GM04503 (cell line): ENCODE measurements at regions not wholly inside any gene's neighbourhood (a gene's known extent, or its start where the extent isn't known, plus 50 kb on each side); places are given as distances from the start of the nearest gene placed in this dataset.
A peak's percentile ranks its signal among the peaks of the same experiment; 100 is the strongest.

Source experiments
- DNase-seq: peaks from one replicate; pipeline ENCODE4 v3.0.0-alpha.2; 2012; ENCODE audit warnings: low read depth

DNA sequence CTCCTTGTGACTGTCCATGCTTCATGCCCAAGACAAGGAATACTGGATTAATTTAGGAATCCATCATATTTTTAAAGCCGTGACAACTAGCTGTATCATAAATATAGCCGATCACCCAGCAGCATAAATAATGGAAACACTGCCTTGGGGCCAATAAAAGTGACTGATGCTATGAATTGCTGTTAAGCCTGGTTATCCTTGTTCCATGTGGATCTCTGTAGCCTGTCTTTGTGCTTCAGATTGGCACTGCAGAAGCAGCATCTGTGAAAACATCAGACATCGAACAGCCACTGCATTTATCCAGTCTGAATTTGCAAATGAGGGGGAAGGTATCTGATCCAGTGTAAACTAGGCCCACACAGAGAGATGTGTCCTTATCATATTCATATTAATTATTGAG, 1181.8 kb downstream of the SORCS1 start:
- DNase-seq: no peak

DNA sequence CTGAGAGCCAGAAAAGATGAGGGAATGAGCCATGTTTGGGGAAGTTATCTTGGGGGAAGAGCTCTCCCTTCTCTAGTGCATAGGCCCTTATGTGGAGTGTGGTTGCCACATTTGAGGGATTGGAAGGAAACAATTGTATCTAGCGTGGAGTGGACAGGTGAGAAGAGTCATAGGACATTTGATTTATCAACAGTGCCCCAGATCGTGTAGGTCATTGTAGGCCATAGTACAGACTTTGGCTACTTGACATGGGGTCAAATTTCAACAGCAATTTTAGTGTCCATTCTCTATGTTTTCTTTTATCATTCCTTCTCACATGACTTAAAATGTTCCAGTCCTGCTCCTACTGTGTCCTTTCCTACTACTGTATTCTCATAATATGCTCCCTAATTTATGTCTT, 1182.8 kb downstream of the SORCS1 start:
- DNase-seq: no peak

GRCh38 chr10:105974803-105975456, 1189.6 kb downstream of the SORCS1 start:
- DNase-seq: no peak

DNA sequence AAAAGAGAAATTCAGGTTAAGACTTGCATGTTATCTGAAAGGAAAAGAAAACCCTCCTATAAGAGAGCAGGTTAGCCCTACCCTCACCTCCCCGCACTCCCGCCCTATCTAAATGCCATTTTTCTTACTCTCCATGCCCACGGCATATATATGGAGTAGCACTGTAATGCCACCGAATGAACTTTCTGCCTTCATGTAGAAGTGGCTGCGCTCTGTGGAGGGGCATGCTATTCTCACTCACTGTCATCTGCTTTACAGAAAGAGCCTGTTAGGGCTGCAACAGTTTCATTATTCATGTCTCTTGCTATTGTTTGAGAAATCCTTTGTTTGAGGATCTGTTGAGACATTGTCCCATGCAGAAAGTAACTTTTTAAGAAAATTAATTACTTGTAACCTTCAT, 1190.6 kb downstream of the SORCS1 start:
- DNase-seq: no peak

DNA sequence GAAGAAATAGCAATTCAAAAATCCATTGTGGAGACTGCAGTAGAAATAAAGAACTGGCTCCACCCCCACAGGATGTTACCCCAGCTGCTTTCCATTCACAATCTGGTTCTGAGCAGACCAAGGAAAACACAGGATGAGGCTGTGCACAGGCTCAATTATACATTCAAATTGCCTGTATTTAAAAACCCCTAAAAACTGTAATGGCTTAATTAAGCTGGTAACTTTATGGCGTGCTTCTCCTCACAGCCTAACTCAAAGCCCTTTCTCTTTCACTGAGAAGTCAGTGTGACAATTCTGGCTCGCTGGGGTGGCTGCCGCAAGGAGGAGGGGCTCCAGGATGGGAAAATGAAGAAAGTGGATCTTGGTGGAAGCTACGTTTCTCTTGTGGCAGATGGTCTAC, 1191.1 kb downstream of the SORCS1 start:
- DNase-seq: no peak

GRCh38 chr10:105971460-105971859, 1193.0 kb downstream of the SORCS1 start:
- no peak for DNase-seq

DNA sequence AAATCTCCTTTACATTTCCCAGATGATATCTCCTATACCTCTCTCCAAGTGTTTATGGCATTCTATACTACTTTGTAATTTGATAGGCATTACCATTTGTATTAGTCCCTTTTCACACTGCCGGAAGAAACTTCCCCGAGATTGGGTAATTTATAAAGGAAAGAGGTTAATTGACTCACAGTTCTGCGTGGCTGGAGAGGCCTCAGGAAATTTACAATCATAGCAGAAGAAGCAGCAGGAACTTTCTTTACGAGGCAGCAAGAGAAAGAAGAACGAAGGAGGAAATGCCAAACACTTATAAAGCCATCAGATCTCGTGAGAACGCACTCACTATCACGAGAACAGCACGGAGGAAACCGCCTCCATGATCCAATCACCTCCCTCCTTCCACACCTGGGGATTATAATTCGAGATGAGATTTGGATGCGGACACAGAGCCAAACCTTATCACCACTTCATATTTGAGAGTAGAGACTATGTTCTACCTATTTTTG, 1194.6 kb downstream of the SORCS1 start:
- no peak for DNase-seq

- DNase-seq: no peak
These were observed 1195.8 kb downstream of the SORCS1 start for GRCh38 chr10:105968666-105969065.

DNA sequence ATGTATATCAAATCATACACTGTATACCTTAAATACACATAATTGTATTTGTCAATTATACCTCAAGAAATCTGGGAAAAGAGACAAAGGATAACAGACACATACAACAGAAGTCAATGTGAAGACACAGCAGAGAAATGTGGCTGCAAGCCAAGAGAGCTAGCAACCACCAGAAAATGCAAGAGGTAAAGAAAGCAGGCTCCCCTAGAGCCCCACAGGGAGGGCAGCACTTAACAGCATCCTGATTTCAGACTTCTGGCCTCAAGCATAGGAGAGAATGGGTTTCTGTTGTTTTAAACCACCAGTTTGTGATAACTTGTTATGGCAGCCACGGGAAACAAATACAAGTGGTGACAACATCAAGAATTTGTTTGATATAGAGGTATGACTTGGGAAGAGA, 1197.2 kb downstream of the SORCS1 start:
- no peak for DNase-seq

DNA sequence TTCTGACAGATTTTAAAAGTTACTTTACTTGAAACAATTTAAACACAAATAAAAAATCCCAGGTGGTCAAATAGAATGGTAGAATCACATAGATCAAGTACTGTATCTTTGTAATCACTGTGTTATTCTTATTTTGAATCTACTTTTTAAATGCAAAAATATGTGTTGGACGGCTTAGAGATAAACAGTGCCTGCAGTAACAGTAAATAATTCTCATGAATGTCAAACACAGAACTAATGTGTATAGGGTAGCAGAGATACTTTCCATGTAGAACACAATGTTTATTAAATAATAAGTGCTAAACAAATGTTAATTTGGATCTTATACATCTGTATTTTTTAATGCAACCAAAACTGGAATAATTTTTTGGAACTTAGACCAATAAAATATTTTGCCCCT, 1199.4 kb downstream of the SORCS1 start:
- no peak for DNase-seq

DNA sequence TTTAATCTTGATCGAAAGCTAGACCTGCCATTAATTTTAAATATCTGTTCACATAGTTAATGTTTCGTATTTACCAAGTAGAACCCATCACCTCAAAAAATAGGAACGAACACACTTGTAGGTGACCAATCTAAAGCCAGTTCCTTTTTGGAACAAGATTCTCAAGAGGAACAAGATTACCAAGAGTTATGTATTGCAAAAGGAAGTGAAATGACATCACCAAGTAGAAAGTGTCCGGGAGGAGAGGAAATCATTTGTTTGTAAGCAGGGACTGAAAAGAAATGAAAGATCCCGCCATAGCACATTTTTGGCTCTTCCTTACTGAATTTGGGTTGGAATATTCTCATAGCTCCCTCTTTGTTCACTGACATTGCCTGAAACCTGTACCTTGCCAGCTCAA, 1200.5 kb downstream of the SORCS1 start:
- no peak for DNase-seq

DNA sequence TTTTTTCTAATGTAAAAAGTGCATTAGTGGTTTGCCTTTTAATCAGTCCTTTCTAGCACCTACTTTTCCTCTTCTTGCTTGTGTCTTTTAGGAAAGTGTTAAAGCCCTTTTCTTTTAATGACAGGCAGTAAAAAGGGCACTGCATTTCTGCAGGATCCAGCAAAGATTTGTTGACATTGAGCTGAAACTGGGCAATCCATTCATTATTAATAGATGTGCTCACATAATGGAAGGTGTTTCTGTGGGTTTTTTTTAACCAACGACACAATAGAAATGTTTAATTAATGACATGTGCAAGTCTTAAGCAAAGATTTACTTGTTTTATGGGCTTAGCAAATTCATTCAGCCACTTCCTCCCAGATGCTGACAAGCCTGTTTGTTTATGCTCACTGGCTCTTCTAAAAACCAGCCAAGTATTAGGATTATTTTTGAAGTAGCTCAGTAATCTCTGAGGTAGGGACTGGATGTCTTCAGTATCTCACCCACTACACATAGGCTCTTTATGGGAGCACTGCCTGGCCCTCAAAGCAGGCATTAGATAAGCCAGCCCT, 1201.1 kb downstream of the SORCS1 start:
- DNase-seq: no peak

DNA sequence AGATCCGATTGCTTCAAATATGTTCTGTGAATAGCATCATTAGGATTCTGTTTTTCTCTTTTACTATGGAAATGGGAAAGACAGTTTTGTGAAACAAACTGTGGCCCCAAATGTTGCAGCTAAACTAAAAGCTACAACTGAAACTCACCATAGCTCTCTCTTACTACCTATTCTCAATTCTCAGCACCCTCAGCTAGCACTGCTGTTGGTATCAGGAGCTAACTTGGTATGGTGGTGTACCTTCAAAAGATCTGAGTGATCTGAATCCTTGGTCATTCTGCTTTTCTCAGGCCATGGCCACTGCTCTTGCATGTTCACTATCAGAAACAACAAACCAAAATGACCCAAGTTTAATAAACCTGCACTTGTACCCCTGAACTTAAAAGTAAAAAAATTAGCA, 1208.0 kb downstream of the SORCS1 start:
- no peak for DNase-seq

DNA sequence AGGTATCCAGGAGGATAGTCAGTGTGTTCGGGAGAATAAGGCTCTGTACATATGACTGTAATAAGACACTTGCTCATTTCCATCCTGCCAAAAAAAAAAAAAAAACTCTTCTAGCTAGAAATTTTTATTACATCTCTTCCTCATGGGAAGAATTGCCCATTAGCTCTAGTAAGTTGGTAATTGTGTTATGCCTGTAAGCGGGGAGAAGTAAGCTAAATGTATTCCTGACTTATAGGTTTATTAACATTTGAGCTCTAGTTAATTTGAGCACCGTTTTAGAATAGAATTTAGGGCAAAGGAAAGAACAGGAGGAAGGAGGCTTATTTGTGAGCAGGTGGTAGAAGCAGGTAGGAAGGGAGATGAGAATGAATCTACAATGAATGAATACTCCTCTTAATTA, 1210.6 kb downstream of the SORCS1 start:
- DNase-seq: no peak

- DNase-seq: no peak
These were observed 1211.5 kb downstream of the SORCS1 start for GRCh38 chr10:105953056-105953455.

- peak; percentile 3 for DNase-seq
These were observed 1212.4 kb downstream of the SORCS1 start for GRCh38 chr10:105952153-105952552.

DNA sequence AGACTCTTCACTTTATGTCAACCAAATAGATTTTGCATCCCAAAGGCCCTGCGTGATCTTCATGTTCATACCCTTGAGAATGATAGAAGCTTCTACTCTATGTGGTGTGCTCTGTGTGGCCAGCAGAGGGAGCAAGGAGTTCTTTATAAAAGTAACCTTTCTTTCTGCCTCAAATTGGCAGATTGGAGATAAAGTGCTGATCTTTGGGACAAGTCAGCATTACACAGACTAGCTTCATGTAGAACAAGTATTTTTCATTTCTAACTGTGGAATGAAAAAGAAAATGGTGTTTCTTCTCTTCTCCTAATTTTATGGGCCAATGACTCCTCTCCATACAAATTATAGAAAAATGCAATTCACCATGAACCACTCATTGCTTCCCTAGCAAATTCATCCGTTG, 1214.1 kb downstream of the SORCS1 start:
- no peak for DNase-seq

- DNase-seq: no peak
These were observed 1214.8 kb downstream of the SORCS1 start for GRCh38 chr10:105949721-105950120.

DNA sequence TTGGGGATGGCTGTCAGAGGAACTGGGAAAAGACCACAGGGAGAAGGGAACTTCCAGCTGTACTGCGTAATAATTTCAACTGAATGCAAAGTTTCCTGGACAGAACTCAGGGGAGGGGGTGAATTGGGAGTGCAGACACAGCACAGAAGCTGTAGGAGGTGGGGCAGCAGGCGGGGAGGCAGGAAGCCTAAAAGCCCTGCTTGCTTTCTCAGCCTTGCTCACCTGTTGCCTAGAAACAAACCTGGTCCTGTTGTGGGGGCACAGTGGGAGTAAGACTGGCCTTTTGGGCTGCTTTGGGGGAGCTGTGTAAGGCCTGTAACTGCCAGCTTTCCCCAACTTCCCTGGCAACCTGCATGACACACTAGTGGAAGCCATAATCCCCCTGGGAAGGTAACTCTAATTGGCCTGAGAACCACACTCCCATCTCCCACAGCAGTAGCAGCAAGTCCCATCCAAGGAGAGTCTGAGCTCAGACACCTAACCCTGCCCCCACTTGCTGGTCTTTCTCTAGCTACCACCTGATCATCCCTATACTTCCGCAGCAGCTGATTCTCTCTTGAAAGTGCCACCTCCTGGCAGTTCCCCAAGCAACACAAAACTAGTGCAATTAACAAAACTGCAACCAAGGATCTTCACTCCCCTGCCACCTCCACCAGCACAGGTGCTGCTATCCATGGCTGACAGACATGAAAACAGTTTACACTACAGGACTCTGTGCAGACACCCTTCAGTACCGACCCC, 1239.3 kb downstream of the SORCS1 start:
- DNase-seq: no peak

GRCh38 chr10:105921348-105921747, 1243.2 kb downstream of the SORCS1 start:
- DNase-seq: no peak

GRCh38 chr10:105914432-105914831, 1250.1 kb downstream of the SORCS1 start:
- DNase-seq: no peak

GRCh38 chr10:105908701-105909100, 1255.8 kb downstream of the SORCS1 start:
- no peak for DNase-seq

DNA sequence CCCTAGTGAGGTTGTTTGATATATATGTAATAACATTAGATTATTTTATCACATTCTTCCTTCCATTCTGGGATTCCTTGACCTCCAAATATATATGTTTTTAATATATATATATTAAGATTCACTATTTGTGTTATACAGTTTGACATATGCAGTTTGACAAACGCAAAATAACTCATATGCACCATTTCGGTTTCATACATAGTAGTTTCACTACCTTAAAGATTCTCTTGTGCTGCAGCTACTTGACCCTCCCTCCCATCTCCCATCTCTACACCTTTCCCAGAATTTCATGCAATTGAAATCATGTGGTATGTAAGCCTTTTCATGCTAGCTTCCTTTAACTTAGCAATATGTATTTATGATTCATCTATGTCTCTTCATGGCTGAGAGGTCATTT, 1244.4 kb downstream of the SORCS3 start:
- DNase-seq: no peak
